ENCODE measurements at regions not wholly inside any gene's neighbourhood (a gene's known extent, or its start where the extent isn't known, plus 50 kb on each side); places are given as distances from the start of the nearest gene placed in this dataset.
A peak's percentile ranks its signal among the peaks of the same experiment; 100 is the strongest.
"Not testable (repeated sequence)": the region's sequence is repeated elsewhere in the genome, so short reads cannot be mapped to it uniquely, and the experiment has no call there.

DNA sequence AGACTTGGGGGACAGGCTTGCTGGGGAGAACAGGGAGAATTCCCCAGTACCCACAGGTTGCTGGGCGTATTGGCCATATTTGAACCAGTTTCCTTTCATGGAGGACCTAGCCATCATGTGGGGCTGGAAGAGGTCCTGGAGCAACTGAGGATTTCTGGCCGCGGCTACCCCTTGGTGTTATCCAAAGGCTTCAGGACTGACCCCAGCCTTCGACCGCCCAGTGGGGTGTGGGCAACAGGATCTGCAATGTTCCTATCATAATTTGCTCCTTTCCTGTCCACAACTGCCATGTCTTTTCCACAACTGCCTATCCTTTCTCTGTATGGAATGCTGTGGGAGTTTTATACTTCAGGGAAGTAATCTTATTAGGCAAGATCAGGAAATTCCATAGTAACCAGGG, 1053.6 kb upstream of the SLC39A10 start:
- no peak for DNase-seq

DNA sequence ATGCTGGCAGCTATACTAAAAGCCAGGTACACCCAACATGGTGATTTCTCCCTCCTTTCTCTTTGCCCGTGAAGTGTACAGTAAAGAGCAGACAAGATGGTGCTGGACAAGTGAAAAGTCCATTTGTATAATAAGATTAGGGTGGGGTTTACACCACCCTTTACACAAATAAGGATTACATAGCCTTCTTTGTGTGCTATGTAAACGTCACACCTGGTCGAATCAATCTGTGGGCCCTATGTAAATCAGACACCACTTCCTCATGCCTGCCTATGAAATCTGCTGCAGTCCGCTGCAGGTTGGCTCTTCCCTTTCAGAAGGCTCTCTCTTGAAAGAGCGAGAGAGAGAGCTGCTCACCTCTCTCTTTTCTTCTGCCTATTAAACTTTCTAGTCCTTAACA, 1054.3 kb upstream of the SLC39A10 start:
- no peak for DNase-seq

DNA sequence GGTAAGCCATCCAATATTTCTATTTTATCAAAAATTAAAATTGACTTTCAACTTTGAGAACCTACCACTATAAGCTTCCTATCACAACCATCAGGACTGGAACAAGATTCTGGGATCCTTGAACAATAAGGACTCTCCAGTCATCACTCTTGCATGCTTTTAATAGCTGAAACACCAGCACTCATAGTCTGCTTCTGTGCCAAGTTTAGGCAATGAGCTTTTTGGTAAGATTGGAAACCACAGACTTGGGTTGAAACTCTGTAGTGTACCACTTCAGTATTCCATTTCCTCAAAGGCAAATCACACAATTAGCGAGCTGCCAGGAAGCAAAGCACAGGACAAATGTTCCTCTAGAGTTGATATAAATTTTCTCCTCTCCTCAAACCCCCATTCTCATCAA, 1065.8 kb upstream of the SLC39A10 start:
- DNase-seq = no peak

DNA sequence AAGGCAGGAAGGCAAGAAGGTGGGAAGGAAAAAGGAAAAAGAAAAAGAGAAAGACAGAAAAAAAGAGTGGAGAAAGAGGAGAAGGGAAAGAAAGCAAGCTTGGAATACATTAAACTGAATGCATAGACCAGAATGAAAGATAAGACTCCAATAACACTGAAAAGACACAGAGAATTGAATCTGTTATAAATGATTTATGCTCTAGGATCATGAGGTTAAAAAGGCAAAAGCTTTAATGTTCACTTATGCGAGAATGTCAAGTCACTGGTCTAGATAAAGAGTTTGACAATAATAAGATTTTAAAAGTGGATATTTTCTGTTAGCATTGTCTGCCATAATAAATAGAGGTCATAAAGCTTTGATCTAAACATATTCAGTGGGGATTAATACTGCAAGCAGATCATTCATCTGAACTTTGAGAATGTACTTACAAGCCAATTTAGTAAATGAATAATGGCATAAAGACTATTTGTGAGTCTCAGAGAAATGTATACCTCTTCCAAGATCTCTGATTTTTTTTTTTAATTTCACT, 1069.2 kb upstream of the SLC39A10 start:
- DNase-seq = no peak

DNA sequence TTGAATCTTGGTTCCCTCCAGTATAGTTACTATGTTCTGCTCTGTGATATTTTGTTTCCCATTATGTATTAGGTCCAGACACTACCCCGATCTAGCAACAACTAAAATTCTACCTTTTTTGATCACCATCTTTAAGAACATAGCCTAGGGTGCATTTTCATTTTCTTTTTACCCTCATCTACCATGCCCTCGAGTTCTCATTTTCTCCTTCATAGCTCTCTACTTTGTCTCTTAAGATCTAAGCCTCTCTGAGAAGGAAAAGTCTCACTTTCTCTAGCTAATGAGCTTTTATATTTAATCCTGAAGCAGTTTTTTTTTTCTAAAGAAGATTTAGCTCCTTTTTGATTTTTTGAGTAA, 1089.4 kb upstream of the SLC39A10 start:
- DNase-seq = no peak

DNA sequence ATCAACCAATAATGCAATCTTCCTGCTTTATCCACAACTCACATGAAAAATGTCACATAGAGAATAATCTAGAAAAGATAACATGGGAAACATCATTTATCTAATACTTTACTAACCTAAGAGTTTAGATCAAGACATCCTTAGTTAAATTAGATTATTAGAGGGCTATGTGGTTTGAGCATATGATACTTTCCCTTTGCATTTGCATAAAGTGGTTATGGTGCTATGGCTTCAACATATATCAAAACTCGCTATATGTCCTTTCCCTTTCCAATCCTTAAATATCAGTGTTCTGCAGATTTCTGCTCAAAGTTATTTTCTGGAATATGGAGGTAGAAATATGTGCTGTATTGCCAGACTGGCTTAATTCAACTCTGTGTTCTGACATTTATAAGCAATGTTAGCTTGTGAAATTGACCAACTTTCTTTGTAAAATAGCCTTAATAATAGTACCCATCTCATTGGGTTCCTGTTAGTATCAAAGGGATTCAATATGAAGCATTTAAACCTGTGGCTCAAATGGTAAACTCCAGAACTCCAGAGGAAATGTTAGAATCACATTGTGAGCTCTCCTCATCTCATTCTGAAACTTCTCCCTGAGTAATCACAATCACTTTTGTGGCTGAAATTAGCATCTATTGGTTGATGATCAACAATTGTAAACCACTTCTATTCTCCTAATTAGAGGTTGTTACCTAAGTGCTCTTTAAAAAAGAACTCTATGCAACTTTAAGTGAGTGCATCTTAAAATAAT, 1089.9 kb upstream of the SLC39A10 start:
- DNase-seq = no peak

DNA sequence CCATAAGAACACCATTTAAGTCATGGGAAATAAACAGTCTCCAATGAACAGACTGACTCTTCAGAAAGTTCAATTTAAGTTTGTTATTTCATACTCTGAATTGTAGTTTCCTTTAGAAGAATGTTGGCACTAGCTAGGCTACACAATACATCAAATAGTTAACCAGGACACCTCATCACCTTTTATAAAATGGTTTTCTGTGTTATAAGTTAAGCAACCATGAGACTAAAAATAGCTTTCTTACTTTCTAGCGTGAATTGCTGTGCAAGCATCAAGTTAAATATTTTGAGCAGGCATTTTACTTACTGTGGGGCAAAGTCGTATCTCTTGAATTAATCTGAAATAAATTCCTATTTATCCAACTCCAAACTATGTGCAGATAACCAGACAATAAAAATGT, 1092.6 kb upstream of the SLC39A10 start:
- peak; percentile 20 for DNase-seq

DNA sequence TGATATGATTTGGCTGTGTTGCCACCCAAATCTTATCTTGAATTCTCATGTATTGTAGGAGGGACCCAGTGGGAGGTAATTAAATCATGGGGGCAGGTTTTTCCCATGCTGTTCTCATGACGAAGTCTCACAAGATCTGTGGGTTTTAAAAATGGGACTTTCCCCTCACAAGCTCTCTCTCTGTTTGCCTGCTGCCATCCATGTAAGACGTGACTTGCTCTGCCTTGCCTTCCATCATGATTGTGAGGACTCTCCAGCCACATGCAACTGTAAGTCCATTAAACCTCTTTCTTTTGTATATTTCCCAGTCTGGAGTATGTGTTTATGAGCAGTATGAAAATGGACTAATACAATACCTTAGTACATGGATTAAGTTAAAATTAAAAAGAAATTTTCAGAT, 1094.7 kb upstream of the SLC39A10 start:
- no peak for DNase-seq

DNA sequence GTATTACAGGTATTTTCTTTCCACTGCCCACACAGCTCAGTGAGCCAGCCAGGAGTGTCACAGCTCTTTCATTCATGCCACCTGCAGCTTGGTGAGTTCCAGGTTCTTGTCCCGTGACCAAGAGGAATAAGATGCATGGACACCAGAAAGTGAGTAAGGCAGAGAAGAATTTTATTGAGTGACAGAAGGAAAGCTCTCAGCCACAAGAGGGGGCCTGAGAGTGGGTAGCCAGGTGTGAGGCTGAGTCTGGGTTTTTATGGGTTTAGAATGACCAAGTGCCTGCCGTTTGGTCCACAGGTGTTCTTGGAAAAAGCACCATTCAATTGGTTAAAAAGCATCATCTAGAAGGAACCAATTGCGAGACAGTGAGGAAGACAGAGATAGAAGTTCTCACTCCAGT, 1097.1 kb upstream of the SLC39A10 start:
- no peak for DNase-seq

DNA sequence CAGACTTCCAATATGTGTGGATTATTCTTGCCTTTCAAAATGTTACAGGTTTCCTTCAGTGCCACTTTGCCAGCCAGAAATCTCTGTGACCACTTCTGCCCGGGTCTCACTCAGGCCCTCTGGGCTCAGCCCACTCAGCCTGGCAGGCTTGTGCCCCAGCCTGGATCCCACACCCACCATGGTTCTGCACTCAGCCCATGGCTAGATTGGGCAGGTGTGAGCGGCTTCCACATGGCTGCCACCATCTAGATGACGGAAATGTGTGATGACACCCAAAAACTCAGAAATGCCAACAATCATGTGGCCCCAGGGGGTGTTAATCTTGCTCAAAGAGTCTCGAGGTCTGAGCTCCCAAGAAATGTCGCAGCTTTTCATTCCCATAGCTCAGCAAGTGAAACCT, 1097.5 kb upstream of the SLC39A10 start:
- no peak for DNase-seq

DNA sequence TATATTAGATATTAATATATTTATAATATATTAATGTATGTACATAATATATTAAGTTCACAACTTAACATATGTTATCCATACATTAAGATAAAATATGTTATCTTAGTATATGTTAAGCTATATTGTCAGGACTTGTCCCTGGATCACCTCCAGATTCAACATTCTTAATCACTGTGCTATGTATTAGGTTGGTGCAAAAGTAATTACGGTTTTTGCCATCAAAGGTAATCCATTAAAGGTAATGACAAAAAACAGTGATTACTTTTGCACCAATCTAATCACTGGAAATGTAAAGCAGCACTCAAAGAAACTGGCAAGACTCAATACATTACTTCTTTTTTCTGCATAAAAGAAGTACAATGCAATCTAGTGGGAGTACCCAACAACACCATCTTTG, 1099.0 kb upstream of the SLC39A10 start:
- no peak for DNase-seq

DNA sequence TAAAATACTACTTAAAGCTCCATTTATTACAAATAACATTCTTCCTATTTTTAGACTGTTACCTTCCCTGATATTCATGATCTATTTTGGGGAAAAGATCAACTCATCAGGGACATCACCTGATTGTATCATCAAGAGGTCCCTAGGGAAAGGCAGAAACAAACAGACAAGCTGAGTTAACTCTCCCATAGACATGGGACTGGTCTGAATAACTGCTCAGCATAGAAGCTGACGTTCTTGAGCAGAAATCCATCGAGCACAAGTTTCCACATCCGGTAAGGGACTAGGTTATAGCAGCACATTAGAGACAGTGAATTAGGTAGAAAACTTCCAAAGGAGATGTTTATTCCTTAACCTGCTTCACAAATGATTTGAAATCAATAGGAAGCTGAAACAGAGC, 1100.4 kb upstream of the SLC39A10 start:
- DNase-seq = no peak

DNA sequence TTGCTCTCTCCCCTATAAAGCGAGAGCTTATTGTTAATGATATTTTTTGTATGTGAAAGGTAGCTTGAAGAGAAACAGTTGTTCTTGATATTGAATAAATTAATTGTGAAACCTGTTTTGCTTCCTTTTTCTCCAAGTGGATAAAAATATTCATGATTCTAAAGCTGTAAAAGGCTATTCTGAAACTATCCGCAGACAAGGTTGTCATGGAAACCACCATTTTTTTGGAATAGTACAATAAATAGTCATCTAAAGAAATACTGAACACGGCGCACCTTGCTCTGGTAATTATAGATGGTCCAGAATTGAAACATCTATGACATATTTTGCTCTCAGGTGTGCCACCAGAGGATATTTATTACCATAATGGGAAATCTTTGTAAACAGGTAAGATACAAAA, 1103.0 kb upstream of the SLC39A10 start:
- DNase-seq = no peak

DNA sequence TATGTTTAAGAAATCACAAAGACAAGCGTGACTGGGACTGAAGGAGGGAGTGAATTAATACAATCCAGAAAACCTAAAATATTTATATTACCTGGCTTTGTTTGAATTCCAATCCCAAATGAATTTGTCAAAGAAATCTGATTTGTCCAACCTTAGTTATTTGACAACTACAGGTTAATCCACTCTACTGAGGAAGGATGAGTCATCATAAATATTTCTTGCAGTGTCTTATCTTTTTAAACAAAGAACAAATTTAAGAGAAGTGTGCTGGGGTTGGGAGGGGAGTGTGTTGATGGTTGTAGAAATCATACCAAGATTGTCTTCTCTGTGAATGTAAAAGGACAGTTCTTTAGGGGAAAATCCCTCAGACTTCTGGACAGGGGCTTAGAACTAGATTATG, 1106.3 kb upstream of the SLC39A10 start:
- DNase-seq = no peak

DNA sequence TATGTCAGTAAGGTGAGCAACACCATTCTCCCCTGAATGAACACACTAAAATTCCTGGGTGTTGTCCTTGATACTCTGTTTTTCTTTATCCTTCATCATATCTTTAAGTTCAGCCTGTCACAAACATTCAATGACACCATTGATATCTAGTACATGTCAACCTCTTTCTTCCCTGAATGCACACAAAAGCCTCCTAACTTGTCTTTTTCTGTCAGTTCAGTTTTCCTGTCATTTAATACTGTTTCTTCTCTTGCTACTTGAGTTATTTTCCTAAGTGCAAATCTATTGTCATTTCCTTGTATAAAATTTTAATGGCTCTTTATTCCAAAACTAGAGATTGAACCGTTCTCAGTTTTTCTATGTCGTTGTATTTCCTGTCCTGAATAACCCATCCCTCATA, 1107.6 kb upstream of the SLC39A10 start:
- DNase-seq = no peak

DNA sequence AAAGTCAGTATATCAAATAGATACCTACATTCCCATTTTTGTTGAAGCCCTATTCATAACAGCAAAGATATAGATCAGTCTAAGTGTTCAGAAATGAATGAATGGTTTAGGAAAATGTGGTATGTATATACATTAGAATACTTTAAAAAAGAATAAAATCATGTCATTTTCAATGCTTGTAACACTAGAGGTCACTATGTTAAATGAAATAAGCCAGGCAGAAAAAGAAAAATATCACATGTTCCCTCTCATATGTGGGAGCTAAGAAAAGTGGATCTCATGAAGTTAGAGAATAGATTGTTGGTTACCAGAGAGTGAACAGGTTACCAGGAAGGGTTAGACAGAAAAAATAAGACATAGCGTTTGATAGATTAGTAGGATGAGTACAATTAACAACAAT, 1111.0 kb upstream of the SLC39A10 start:
- DNase-seq = peak; percentile 14

DNA sequence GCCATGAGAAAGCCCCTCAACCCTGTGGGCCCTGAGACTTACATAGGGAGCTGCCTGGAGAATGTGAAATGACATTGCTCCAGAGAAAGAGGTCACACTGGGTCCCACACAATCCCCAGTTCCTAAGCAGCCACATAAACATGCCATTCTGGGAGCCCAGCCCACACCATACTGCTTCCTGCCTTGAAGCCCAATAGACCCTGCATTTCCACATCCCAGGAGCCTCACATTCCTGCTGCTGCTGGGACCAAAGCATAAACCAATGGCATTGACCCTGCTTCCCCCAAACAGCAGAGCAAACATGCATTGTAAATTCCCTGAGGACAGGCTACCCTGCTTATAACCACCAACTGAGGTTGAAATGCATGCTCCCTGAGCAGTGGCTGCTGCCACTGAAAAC, 1117.6 kb upstream of the SLC39A10 start:
- no peak for DNase-seq

DNA sequence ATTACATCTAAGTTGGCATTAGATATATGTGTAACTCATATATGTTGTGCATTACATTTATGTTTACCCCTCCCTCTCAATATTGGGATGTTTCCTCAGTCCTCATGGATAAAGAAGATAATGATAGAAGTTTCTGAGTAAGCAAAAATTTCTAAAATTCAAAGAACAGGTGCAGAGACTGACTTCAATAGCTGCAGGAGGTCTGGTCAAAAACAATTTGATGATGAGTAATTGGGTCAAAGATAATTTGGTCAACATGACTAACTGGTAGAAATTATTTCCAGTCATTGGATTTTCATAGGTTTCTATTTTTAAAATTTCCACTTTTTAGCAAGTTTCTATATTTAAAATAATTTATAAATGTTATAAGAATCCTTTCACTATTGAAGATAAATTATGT, 1130.9 kb upstream of the SLC39A10 start:
- no peak for DNase-seq

DNA sequence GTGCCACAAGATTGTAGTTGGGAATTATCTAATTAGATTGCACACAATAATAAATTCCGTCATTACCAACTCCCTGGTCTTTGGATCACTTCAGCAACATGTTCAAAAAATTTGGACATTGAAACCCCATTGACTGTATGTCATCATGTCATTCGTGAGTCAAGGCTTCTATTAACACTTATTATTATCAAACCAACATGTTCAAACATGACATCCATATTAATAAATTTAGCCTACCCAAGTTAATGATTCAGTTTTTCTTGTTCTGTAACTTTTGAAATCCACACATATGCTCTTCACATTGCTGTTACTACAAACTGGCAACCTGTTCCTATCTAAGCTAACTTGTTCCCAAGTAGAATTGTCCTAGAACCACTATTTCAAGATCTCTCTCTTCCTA, 1142.7 kb upstream of the SLC39A10 start:
- no peak for DNase-seq

DNA sequence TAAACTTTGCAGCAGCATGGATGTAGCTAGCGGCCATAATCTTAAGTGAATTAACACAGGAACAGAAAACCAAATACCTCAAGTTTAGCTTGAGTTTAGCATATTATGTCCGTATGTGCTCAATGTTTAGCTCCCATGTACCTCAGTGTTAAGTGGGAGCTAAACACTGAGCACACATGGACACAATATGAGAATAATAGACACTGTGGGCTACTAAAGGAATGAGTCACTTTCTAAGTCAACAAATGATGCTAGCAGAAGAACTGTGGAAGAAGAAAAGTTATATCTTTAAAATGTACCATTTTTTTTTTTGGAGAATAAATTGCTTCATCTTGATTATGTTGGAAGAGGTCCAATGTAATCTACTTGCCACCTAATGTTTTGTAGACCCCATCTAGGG, 1146.0 kb upstream of the SLC39A10 start:
- peak; percentile 19 for DNase-seq

DNA sequence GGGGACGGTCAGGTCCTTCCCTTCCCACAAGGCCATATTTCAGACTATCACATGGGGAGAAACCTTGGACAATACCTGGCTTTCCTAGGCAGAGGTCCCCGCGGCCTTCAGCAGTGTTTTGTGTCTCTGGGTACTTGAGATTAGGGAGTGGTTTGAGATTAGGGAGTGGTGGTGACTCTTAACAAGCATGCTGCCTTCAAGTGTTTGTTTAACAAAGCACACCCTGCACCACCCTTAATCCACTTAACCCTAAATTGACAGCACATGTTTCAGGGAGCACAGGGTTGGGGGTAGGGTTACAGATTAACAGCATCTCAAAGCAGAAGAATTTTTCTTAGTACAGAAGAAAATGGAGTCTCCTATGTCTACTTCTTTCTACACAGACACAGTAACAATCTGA, 1152.2 kb upstream of the SLC39A10 start:
- not testable (repeated sequence) for DNase-seq

DNA sequence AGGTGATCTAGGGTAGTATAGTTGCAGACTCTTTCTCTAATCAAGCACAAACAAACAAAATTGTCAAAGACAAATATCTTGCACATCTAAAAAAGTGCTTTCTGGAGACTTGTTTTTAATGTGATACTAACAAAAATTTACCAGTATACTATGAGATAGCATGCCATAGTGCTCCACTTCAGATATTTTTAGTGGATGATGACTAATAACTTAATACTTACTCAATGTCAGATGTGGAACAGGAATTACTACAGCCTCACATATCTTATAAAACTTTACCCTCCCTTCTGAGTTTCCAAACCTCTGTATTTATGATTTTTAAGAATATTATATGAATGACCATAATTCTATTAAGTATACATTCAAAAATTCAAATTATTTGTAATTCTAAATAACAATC, 1162.0 kb upstream of the SLC39A10 start:
- peak; percentile 7 for DNase-seq

DNA sequence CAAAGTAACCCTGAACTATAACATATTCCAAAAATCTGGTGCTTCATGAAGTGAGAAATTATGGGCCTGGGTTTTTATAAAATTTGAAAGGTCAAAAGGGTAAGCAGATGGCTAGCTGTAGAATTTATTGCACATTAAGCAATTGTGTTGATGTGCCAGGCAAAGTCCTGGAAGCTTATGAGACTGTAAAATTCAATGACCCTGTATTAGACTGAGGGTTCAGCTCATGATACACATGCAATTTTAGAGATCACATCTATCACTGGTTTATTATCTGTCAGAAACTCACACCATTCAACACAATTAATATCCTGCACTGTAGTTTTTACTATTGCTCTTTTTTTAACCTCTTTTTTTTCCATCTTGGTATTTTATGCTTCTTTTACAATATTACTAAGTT, 1162.6 kb upstream of the SLC39A10 start:
- no peak for DNase-seq

DNA sequence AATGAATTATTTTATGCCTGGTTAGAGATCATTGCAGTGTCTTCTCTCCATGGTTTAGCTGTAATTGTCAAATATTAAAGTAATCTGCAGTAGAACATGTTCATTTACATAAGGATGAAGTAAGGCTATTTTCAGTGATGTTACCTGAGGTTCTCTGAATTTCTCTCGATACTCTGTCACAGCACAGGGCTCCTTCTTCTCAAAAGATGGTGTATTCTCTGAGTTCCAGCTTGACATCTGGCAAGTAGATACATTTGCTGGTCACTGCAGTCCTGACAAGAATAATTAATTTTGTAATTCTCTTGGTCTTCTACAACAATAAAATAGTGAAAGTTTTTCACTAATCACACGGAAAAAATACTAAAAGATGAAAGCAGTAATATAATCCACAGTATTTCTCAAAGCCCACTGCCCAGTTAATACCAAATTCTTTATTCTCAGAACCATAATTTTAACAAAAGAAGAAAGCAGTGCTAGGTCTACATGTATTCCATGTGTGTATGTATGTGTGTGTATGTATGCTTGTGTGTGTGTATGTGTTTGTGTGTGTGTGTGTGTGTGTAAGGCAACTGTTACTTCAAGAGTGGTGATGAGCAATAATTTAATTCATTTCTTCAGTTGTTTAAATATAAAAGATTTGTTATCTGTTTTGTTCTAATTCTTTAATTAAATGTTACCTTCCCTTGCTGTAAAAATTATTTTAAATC, 1165.5 kb upstream of the SLC39A10 start:
- DNase-seq = no peak

DNA sequence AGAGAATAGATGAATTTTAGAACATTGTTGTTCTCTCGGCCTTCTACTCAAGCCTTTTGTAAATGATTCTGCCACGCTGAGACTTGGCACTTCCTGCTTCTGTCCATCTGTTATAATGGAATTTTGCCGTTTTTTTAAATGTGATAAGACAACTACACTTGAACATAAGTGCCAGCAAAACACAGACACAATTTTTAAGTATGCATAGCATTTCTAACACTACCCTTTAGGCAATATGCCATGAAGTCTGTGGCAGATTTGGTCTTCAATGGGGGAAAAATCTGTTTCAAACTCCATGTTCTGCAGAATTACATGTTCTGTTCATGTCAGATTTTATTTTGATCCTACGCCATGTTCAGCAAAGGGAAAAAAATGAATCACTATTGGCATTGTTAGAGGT, 1170.7 kb upstream of the SLC39A10 start:
- no peak for DNase-seq
